SK-N-SH (cell line): ENCODE measurements at regions not wholly inside any gene's neighbourhood (a gene's known extent, or its start where the extent isn't known, plus 50 kb on each side); places are given as distances from the start of the nearest gene placed in this dataset.

ENCODE experiments used
- NRF1 ChIP-seq: IDR thresholded peaks from 2 replicates; pipeline ENCODE4 v1.6.1; 2012; ENCODE audit warnings: low read depth, mild to moderate bottlenecking, low read length
- SMC3 ChIP-seq: IDR thresholded peaks from 2 replicates; pipeline ENCODE4 v1.6.1; 2012; ENCODE audit warnings: low read depth, low read length, improper control_type of control experiment
- TAF1 ChIP-seq: IDR thresholded peaks from 2 replicates; pipeline ENCODE4 v1.6.1; 2012; ENCODE audit warnings: low read depth, mild to moderate bottlenecking, low read length, moderate library complexity, borderline replicate concordance
- YY1 ChIP-seq: IDR thresholded peaks from 2 replicates; pipeline ENCODE4 v1.4.0; 2012; ENCODE audit warnings: low read depth, mild to moderate bottlenecking
- TF ChIP-seq, protein P1 (sequence below): fragments of 200-600 bp; sonication (generic); IDR thresholded peaks from 2 replicates; pipeline ENCODE4 v1.6.1; 2017; ENCODE audit warnings: antibody characterized with exemption, mild to moderate bottlenecking, moderate library complexity
- TF ChIP-seq, protein P2 (sequence below): IDR thresholded peaks from 2 replicates; pipeline ENCODE4 v1.6.1; 2012; ENCODE audit warnings: mild to moderate bottlenecking, low read depth, low read length, moderate library complexity

DNA sequence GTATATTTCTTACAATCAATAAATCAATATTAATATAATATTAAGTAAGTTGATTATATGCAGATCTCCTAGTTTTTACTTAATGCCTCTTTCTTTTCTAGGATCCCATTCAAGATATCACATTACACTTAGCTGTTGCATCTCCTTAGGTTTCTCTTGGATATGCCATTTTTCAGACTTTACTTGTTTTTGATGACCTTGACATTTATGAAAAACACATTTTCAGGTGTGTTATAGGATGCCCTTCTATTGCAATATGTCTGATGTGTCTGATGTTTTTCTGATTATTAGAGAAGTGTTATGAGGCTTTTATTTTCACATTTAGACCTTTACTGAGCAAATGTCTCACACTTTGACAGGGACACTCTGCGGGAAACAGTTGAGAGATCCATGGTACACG lies 933.6 kb upstream of the CNTNAP5 start:
- TF ChIP-seq, protein P1, sequence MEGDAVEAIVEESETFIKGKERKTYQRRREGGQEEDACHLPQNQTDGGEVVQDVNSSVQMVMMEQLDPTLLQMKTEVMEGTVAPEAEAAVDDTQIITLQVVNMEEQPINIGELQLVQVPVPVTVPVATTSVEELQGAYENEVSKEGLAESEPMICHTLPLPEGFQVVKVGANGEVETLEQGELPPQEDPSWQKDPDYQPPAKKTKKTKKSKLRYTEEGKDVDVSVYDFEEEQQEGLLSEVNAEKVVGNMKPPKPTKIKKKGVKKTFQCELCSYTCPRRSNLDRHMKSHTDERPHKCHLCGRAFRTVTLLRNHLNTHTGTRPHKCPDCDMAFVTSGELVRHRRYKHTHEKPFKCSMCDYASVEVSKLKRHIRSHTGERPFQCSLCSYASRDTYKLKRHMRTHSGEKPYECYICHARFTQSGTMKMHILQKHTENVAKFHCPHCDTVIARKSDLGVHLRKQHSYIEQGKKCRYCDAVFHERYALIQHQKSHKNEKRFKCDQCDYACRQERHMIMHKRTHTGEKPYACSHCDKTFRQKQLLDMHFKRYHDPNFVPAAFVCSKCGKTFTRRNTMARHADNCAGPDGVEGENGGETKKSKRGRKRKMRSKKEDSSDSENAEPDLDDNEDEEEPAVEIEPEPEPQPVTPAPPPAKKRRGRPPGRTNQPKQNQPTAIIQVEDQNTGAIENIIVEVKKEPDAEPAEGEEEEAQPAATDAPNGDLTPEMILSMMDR, result no peak
- TF ChIP-seq NRF1 (no peak), YY1 (no peak), TAF1 (no peak), SMC3 (no peak)
- TF ChIP-seq, protein P2, sequence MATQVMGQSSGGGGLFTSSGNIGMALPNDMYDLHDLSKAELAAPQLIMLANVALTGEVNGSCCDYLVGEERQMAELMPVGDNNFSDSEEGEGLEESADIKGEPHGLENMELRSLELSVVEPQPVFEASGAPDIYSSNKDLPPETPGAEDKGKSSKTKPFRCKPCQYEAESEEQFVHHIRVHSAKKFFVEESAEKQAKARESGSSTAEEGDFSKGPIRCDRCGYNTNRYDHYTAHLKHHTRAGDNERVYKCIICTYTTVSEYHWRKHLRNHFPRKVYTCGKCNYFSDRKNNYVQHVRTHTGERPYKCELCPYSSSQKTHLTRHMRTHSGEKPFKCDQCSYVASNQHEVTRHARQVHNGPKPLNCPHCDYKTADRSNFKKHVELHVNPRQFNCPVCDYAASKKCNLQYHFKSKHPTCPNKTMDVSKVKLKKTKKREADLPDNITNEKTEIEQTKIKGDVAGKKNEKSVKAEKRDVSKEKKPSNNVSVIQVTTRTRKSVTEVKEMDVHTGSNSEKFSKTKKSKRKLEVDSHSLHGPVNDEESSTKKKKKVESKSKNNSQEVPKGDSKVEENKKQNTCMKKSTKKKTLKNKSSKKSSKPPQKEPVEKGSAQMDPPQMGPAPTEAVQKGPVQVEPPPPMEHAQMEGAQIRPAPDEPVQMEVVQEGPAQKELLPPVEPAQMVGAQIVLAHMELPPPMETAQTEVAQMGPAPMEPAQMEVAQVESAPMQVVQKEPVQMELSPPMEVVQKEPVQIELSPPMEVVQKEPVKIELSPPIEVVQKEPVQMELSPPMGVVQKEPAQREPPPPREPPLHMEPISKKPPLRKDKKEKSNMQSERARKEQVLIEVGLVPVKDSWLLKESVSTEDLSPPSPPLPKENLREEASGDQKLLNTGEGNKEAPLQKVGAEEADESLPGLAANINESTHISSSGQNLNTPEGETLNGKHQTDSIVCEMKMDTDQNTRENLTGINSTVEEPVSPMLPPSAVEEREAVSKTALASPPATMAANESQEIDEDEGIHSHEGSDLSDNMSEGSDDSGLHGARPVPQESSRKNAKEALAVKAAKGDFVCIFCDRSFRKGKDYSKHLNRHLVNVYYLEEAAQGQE, result no peak
